GM10248 (cell line): ENCODE measurements at regions not wholly inside any gene's neighbourhood (a gene's known extent, or its start where the extent isn't known, plus 50 kb on each side); places are given as distances from the start of the nearest gene placed in this dataset.

ENCODE experiments used
- CTCF ChIA-PET: fragments of 300-600 bp; sonication (Branson Sonifier 250); formaldehyde crosslinking; extraction: SDS; loops from one replicate; lab custom pipeline; 2021; ENCODE audit warnings: antibody characterized with exemption; lab: Yijun Ruan, JAX
- POLR2A ChIA-PET: fragments of 350-650 bp; sonication (Branson Sonifier 250); formaldehyde crosslinking; extraction: SDS; loops from one replicate; lab custom pipeline; 2020; ENCODE audit warnings: antibody characterized with exemption; lab: Yijun Ruan, JAX
- DNase-seq: peaks from one replicate; pipeline ENCODE4 v3.0.0; 2012; ENCODE audit errors: extremely low spot score
- TF ChIP-seq, protein P1 (sequence below): IDR thresholded peaks from 2 replicates; pipeline ENCODE4 v1.5.1; 2012; ENCODE audit warnings: mild to moderate bottlenecking, low read depth; ENCODE audit errors: extremely low read depth, missing control alignments, control extremely low read depth

DNA sequence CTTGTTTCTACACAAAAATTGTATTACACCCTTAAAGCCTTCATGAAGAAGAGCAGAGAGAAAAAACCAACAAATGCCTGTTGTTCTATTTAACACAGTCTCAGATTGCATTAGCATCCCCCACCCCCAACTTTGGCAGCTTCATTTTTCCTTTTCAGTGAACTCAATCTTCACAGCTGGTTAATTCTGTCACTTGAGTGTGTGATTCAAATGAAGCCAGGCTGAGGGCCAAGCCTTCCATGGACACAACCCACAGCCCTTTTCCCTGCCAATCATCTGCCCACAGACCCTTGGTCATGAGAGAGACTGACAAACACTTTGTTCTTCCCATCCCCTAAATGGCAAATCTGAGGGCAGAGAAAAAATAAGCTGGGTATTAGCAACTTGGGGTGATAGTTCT is 217.5 kb upstream of the NMUR2 start:
- DNase-seq: no peak
- ChIA-PET POLR2A (no interaction called here), CTCF (interaction anchor here (1.2 to 1.4 kb wide), 3 partner anchors 13 to 14 kb away, joined by 3 to 4 read pairs (median 3); no protein-coding TSS in a partner anchor)
- TF ChIP-seq, protein P1, sequence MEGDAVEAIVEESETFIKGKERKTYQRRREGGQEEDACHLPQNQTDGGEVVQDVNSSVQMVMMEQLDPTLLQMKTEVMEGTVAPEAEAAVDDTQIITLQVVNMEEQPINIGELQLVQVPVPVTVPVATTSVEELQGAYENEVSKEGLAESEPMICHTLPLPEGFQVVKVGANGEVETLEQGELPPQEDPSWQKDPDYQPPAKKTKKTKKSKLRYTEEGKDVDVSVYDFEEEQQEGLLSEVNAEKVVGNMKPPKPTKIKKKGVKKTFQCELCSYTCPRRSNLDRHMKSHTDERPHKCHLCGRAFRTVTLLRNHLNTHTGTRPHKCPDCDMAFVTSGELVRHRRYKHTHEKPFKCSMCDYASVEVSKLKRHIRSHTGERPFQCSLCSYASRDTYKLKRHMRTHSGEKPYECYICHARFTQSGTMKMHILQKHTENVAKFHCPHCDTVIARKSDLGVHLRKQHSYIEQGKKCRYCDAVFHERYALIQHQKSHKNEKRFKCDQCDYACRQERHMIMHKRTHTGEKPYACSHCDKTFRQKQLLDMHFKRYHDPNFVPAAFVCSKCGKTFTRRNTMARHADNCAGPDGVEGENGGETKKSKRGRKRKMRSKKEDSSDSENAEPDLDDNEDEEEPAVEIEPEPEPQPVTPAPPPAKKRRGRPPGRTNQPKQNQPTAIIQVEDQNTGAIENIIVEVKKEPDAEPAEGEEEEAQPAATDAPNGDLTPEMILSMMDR: no peak

DNA sequence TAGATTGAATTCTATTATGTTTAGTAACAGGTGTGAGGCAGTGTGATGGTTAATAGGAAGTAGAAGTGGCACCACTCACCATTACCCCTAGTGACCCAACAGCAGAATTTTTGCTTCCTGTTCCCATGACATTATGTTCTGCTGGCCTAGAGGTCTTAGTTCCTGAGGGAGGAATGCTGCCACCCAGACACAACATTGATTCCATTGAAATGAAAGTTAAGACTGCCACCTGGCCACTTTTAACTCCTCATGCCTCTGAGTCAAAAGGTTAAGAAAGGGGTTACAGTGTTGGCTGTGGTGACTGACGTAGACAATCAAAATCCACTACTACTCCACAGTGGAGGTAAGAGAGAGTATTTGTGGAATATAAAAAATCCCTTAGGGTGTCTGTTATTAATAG is 218.9 kb upstream of the NMUR2 start:
- ChIA-PET CTCF (interaction anchor here (1.2 to 1.3 kb wide), 2 partner anchors 13 to 16 kb away, joined by 3 to 4 read pairs; no protein-coding TSS in a partner anchor), POLR2A (no interaction called here)
- TF ChIP-seq, protein P1: no peak

DNA sequence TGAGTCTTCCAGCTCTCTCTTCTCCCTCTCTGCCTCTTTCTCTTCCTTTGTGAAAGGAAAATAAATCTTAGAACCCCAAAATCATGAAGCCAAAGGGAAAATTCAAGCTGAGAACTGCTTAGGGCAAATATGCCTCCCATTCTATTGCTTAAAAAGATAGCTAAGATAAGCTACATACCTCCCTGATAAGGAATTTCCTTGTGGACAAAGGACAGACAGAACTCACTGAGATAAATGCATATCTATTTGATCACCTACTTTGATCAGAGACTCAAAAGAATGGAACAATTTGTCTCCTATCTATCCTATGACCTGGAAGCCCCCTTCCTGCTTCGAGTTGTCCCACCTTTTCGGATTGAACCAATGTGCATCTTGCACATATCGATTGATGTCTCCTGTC is 220.6 kb upstream of the NMUR2 start:
- ChIA-PET CTCF (no interaction called here), POLR2A (no interaction called here)
- no peak for DNase-seq
- TF ChIP-seq, protein P1: no peak

More for the DNA sequence above, 218.9 kb upstream of the NMUR2 start:
- DNase-seq: no peak

DNA sequence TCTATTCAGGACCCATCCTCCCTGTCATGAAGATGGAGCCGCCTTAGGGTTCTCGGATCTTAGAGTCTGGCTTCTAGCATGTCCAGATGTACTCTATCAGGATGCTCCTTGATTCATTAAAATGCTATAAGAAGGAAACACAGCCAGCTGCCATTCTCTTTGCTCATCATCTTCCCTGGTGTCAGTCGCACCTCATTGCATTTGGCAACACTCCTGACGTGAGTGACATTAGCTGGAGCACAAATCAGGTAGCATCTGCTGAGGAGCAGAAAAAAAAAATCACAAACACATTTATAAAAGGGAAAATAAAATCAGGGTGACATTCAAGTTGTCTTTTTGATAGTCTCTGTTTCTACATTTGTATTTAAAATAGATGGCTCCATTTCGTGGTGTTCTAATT is 226.1 kb upstream of the NMUR2 start:
- POLR2A ChIA-PET: no interaction called here
- TF ChIP-seq, protein P1: no peak
- DNase-seq: no peak
- CTCF ChIA-PET: interaction anchor here (0.6 kb wide), 1 partner anchor 11 kb away, joined by 3 read pairs; no protein-coding TSS in a partner anchor

DNA sequence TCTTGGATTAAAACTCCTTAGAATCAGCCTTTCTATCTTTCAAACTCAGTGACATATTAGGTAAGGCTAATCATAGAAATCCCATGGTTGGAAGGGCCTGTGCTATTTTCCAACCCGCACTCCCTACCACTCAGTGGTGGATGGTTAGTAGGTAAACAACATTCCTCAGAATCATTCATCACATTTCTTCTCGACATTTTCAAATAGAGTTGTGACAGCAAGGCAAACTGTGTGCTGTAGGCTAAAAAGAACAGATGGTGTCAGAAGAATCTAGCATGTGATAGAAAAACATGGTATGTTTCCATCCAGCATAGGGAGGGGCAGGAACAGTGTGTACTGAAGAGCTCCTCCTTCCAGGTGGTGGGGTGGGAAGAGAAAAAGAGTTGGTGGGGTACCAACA is 227.3 kb upstream of the NMUR2 start:
- CTCF ChIA-PET: no interaction called here
- no peak for DNase-seq

DNA sequence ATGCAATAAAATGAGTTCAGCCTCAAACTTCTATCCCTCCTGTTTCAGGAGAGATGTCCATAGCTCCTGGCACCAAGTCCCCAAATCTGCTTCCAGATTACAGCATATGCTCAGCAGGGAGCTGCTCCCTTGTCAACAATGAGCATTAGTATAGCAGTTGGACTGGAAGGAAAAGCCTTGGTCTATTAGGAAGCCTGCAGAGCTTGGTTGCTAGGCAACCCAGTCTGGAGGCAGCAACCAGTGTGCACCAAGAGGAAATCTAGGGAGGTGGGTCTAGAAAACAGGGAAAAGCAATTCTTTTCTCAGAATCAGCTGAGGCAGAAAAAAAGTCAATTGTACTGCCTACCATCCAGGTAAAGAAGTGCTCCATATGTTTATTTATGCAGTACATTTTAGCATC is 229.5 kb upstream of the NMUR2 start:
- POLR2A ChIA-PET: no interaction called here

More for the DNA sequence above, 227.3 kb upstream of the NMUR2 start:
- TF ChIP-seq, protein P1: no peak
- POLR2A ChIA-PET: no interaction called here

More for the DNA sequence above, 229.5 kb upstream of the NMUR2 start:
- CTCF ChIA-PET: no interaction called here
- TF ChIP-seq, protein P1: no peak
- no peak for DNase-seq
